Transverse colon (tissue), 4 donors: ENCODE measurements at regions not wholly inside any gene's neighbourhood (a gene's known extent, or its start where the extent isn't known, plus 50 kb on each side); places are given as distances from the start of the nearest gene placed in this dataset.

Experiments
- DNase-seq: peaks from one replicate; pipeline ENCODE4 v3.0.0-alpha.2; 2019
- H3K27ac ChIP-seq, 4 donors: fragments of 200-600 bp; sonication (generic); 2 replicates each; pipeline ENCODE4 v1.5.1; 2016 to 2018; ENCODE audit warnings: inconsistent platforms in 4 of 4
- H3K27me3 ChIP-seq: fragments of 200-600 bp; sonication (generic); 2 replicates; pipeline ENCODE4 v1.5.1; 2017; ENCODE audit warnings: inconsistent platforms
- H3K36me3 ChIP-seq, 4 donors: fragments of 200-600 bp; sonication (generic); 2 replicates each; pipeline ENCODE4 v1.5.1; 2017 to 2019; ENCODE audit warnings: inconsistent platforms in 4 of 4
- H3K4me1 ChIP-seq, 4 donors: fragments of 200-600 bp; sonication (generic); 2 replicates each; pipeline ENCODE4 v1.5.1; 2017 to 2020; ENCODE audit warnings: inconsistent platforms in 4 of 4
- H3K4me3 ChIP-seq, 4 donors: fragments of 200-600 bp; sonication (generic); 1 replicate in 1 of 4; 2 replicates in 3 of 4; pipeline versions ENCODE4 v1.5.1 to v1.6.1; 2017 to 2019; ENCODE audit warnings: inconsistent platforms in 4 of 4
- H3K9me3 ChIP-seq, 2 donors: fragments of 200-600 bp; sonication (generic); 2 replicates each; pipeline ENCODE4 v1.5.1; 2017 to 2019; ENCODE audit warnings: inconsistent platforms in 2 of 2
- EP300 ChIP-seq: sonication (generic); formaldehyde crosslinking; IDR thresholded peaks from one replicate; pipeline ENCODE4 v1.6.1; 2017; ENCODE audit warnings: antibody characterized with exemption, low read depth
- POLR2A ChIP-seq: fragments of 450-650 bp; IDR thresholded peaks from one replicate; pipeline ENCODE4 v1.6.1; 2016; ENCODE audit warnings: antibody characterized with exemption, mild to moderate bottlenecking, moderate library complexity
- POLR2AphosphoS5 ChIP-seq, 3 donors: sonication (generic); formaldehyde crosslinking; IDR thresholded peaks; one replicate each; pipeline ENCODE4 v1.6.1; 2016; ENCODE audit warnings: antibody characterized with exemption in 3 of 3
- WGBS, 2 donors: methylation state at CpG; one replicate each; pipeline ENCODE4 v1.1.5; 2018; ENCODE audit warnings: low coverage in 1 of 2; 5-methylcytosine and 5-hydroxymethylcytosine counted together
- in situ Hi-C, 4 donors: fragments of 200-750 bp; cut with MboI; loops; one replicate each; pipeline versions ENCODE4 v1.15.0 to v1.15.1; 2017; ENCODE audit warnings: low sequenced_read_pairs in 3 of 4, low pct_ligation_motif_present in 1 of 4, low pct_unique_long_range_greater_than_20kb in 1 of 4
- intact Hi-C: fragments of 100-400 bp; cut with DNase I; formaldehyde crosslinking; loops from one replicate; pipeline ENCODE4 v1.15.1; 2023; ENCODE audit warnings: low total_unique reads
- TF ChIP-seq, protein P1 (sequence below), 5 experiments: fragments of 200-600 bp in 3 of 5; fragments of 450-650 bp in 2 of 5; sonication (generic) in 3 of 5; IDR thresholded peaks; 1 replicate in 2 of 5; 2 replicates in 3 of 5; pipeline ENCODE4 v1.5.1; 2016 to 2017; ENCODE audit warnings: antibody characterized with exemption in 5 of 5, inconsistent platforms in 3 of 5, mild to moderate bottlenecking in 2 of 5, moderate library complexity in 1 of 5

DNA sequence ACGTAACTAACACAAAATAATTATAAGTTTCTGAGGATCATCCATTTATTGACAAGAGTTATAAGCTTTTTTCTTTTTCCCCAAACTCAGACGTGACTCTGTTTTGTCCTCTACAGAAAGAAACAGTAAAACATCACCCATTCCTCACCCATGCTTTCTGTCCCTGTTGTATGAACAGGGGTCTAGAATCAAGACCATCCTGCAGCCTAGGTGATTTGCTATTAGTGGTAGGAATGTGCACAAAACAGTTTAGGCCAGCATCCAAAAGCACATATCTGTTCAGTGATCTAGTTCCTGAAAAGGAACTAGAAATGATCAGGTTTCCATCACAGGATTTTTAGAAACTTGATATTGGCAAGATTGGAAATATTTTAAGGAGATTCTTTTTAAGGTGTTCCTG, 527.6 kb downstream of the SOX2 start:
- Histone ChIP-seq H3K4me3 (no peak overlapping the region), H3K36me3 (no peaks in the 10 kb centered on the region), H3K27me3 (no peaks in the 10 kb centered on the region), H3K9me3 (no peaks in the 10 kb centered on the region), H3K27ac (no peak overlapping the region), H3K4me1 (no peaks in the 10 kb centered on the region)
- DNase-seq: no peak
- intact Hi-C loops: no loop called here
- WGBS, 2 donors: 53 to 89% methylated on average over 2 of the region's 2 CpGs
- in situ Hi-C loops: no loop called here
- TF ChIP-seq EP300: no peak
- TF ChIP-seq, protein P1, sequence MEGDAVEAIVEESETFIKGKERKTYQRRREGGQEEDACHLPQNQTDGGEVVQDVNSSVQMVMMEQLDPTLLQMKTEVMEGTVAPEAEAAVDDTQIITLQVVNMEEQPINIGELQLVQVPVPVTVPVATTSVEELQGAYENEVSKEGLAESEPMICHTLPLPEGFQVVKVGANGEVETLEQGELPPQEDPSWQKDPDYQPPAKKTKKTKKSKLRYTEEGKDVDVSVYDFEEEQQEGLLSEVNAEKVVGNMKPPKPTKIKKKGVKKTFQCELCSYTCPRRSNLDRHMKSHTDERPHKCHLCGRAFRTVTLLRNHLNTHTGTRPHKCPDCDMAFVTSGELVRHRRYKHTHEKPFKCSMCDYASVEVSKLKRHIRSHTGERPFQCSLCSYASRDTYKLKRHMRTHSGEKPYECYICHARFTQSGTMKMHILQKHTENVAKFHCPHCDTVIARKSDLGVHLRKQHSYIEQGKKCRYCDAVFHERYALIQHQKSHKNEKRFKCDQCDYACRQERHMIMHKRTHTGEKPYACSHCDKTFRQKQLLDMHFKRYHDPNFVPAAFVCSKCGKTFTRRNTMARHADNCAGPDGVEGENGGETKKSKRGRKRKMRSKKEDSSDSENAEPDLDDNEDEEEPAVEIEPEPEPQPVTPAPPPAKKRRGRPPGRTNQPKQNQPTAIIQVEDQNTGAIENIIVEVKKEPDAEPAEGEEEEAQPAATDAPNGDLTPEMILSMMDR (IDR thresholded peaks at IDR 0.05): no peak
- TF ChIP-seq POLR2A: no peak
- no peak for TF ChIP-seq POLR2AphosphoS5 (IDR thresholded peaks at IDR 0.05)

DNA sequence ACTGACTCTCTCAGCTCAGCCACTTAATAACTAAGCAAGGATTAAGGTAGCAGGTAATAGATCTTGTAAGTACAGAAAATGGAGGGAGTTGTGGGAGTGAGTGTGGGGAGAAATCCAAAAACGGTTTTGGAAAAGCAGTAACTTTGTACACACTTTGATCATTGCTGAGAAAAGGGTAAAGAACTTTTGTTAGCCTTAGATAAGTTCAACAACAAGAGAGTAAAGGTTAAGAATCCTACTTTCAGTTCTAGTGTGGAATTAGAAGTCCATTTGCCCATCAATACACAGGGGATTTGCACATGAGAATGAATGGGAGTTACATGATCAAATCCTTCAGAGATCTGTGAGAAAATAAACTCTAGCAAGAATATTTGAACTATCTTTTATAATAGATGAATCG, 528.7 kb downstream of the SOX2 start:
- H3K36me3 ChIP-seq: no peaks in the 10 kb centered on the region
- no peak overlapping the region for H3K4me3 ChIP-seq
- no peak for DNase-seq
- no peak overlapping the region for H3K27ac ChIP-seq
- intact Hi-C loops (no loop called here), in situ Hi-C loops (no loop called here)
- 55 to 59% methylated on average over 2 of the region's 2 CpGs for WGBS, 2 donors
- TF ChIP-seq, protein P1 (IDR thresholded peaks at IDR 0.05): no peak
- no peak for TF ChIP-seq POLR2AphosphoS5 (IDR thresholded peaks at IDR 0.05)
- TF ChIP-seq EP300: no peak
- no peak for TF ChIP-seq POLR2A
- H3K4me1 ChIP-seq: no peaks in the 10 kb centered on the region
- H3K27me3 ChIP-seq: no peaks in the 10 kb centered on the region
- H3K9me3 ChIP-seq: no peaks in the 10 kb centered on the region

DNA sequence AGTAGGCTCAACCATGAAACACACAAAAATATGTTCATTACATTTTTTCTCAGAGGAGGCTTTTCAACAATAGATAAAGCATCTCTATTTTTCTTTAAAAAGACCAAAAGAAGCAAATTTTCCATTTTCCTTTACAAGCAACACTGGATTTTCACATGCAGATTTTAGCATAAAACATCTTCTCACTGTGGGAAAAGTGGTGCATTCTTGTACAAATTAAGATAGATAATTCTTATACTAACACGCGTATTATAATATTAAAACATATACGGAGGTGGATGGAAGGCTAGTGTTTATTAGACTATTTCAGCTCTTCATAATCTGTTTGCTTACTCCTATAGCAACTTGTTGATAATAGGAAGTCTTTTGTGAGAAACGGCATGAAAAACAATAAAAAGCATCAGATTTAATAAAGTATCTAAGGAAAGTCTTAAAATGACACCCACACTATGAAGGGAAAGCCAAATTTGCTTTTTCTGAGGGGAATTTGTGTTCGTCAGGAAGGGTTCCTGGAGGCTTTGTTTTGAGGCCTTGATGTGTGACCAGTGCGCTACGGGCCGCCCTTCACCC, 529.6 kb downstream of the SOX2 start:
- Histone ChIP-seq H3K36me3 (no peaks in the 10 kb centered on the region), H3K27ac (peak overlapping the region in 3 of 4 donors; percentile 4 to 55 (median 45)), H3K9me3 (no peaks in the 10 kb centered on the region), H3K4me1 (no peaks in the 10 kb centered on the region), H3K27me3 (no peaks in the 10 kb centered on the region), H3K4me3 (no peak overlapping the region)
- no peak for DNase-seq
- 87% methylated on average over 5 to 8 of the region's 8 CpGs for WGBS, 2 donors
- in situ Hi-C loops (no loop called here), intact Hi-C loops (no loop called here)
- TF ChIP-seq POLR2AphosphoS5 (IDR thresholded peaks at IDR 0.05) (no peak), POLR2A (no peak), EP300 (no peak)
- TF ChIP-seq, protein P1 (IDR thresholded peaks at IDR 0.05): no peak

DNA sequence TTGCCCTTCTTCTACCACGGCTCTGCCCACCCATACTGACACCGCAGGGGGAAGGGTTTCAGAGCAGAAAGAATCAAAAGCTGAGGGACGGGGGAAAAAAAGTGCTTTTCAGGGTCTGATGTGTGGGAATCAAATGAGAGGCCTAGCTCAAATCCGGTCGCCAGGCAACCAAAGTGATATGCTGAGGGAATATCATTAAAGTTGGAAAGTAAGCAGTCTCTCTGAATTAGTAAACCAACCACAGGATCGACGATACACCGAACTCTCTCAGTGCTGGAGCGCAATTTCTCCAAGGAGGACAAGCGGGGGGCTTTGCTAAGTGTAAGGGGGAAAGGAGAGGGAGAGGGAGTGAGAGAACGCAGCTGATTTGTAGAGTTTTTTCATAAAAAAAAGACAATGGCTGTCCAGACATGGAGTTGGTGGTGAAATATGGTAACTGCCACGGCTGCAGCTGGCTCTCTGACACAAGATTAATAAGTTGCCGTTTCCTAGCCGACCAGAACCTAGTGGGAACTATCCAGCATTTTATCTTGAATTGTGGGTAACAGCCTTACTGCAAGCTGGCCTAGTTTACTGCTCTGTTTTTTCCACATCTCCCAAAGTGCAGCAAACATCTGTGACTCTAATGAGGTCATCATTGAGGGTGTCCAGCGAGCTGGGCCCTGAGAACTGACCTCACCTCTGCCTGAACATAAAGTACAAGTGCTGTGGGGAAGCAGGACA, 530.2 kb downstream of the SOX2 start:
- no peaks in the 10 kb centered on the region for H3K27me3 ChIP-seq
- in situ Hi-C loops (no loop called here), intact Hi-C loops (no loop called here)
- WGBS, 2 donors: 65 to 70% methylated on average over 8 to 15 of the region's 15 CpGs
- no peaks in the 10 kb centered on the region for H3K4me1 ChIP-seq
- no peak overlapping the region for H3K4me3 ChIP-seq
- peak overlapping the region in 3 of 4 donors; percentile 4 to 55 (median 45) for H3K27ac ChIP-seq
- H3K9me3 ChIP-seq: no peaks in the 10 kb centered on the region
- no peak for TF ChIP-seq EP300
- TF ChIP-seq POLR2AphosphoS5 (IDR thresholded peaks at IDR 0.05): peak in 1 of 3 donors; percentile 41
- no peak for TF ChIP-seq POLR2A
- TF ChIP-seq, protein P1 (IDR thresholded peaks at IDR 0.05): no peak
- DNase-seq: no peak
- H3K36me3 ChIP-seq: no peaks in the 10 kb centered on the region
